Neural progenitor cell (in vitro differentiated cells): ENCODE measurements at regions not wholly inside any gene's neighbourhood (a gene's known extent, or its start where the extent isn't known, plus 50 kb on each side); places are given as distances from the start of the nearest gene placed in this dataset.
A peak's percentile ranks its signal among the peaks of the same experiment; 100 is the strongest.

Experiments
- CTCF ChIP-seq: fragments of 200-600 bp; sonication (generic); IDR thresholded peaks from 2 replicates; pipeline ENCODE4 v1.5.1; 2017; ENCODE audit warnings: antibody characterized with exemption, mild to moderate bottlenecking
- EZH2 ChIP-seq: fragments of 200-600 bp; sonication (generic); IDR thresholded peaks from 2 replicates; pipeline ENCODE4 v1.6.1; 2017; ENCODE audit warnings: antibody characterized with exemption, mild to moderate bottlenecking, moderate library complexity

GRCh38 chr4:122300776-122301175 lies 78.0 kb upstream of the ADAD1 start:
- TF ChIP-seq EZH2 (no peak), CTCF (peak; percentile 23)
